Left hindlimb (tissue), 1 donor: ENCODE measurements at regions not wholly inside any gene's neighbourhood (a gene's known extent, or its start where the extent isn't known, plus 50 kb on each side); places are given as distances from the start of the nearest gene placed in this dataset.
A peak's percentile ranks its signal among the peaks of the same experiment; 100 is the strongest.

Source experiments
- DNase-seq: peaks from one replicate; pipeline ENCODE4 v3.0.0-alpha.2; 2018

DNA sequence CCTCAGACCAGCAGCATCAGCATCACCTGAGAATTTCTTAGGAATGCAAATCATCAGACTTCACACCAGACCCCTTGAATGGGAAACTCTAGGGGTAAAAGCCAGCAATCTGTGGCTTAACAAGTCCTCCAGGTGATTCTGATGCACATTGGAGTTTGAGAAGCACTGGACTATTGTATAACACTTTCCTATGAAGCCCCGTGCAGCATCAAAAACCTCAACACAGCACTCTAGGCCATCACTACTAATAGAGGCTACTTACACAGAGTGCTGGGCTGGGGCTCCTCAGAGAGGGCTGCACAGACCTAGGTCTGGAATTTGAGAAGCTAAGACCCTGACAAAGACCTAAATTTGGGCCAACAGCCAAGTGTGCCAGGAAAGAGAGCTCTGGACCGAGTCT is 95.7 kb upstream of the ARAP3 start:
- no peak for DNase-seq

DNA sequence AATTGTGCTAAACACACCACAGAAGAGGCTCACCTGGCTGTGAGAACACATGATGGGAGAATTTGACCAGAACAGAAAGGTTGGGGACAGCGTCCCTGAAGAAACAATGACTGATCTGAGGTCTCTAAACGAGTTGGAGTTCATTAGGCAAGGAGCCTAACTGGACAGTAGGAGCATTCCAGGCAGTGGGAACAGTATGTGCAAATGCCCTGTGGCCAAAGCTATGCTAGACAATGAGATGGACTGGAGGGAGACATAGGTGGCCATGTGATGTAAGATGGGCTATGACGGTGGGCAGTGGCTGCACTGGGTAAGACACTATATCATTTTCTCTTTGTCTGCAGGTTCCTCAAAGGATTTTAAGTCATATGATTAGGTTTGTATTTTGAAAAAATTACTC is 95.1 kb upstream of the ARAP3 start:
- DNase-seq = no peak

DNA sequence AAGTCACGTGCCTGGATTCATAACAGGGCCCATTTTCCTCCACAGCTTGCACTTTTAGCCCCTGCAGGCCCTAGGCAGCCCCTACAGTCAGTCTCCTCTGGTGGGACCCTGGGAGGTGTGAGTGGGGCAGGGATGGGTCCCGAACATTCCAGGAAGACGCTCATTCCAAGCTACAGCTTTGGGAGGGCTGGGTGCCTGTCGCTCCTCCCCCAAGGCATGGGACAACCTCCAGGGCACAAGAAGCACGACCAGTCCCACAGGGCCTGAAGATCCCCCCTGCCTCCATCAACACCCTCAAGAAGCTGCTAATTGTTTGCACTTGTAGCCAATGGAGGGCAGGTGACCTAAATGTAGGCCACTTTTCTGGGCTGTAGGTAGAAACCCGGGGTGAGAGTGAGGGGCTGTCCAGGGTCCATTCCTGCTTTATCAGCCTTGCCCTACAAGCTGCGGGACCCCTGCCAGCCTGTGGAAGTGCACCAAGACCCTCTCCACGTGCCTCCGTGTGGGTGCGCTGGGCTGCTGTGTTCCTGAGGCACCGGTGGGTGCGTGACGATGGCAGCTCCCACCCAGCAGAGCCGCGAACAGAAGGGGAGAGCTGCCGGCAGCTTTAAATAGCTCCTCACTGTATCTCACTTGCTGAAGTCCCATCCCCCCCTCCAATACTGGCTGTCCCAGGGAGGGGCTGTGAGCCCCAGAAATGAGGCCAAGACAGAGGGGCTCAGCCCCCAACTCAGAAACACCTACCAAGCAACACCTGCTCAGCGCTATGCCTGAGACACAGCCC is 91.9 kb upstream of the ARAP3 start:
- DNase-seq = no peak

DNA sequence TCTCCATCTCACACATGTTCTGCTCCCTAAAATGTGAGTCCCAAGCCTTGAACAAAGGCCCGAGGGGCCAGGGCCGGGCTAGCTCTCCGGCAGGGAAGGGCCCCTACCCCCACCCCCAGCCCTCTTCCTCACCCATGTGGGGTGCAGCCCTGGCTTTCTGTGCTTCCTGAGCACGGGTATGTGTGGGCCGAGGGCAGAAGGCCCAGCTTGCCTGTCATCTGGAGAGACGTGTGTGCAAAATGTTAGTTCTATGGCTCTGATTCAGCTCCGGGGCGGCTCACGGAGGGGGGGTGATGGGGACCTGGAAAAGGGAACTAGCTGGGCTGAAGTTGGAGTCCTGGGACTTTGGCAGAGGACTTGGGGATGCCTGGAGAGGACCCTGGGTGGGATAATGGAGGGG is 90.3 kb upstream of the ARAP3 start:
- DNase-seq = no peak

DNA sequence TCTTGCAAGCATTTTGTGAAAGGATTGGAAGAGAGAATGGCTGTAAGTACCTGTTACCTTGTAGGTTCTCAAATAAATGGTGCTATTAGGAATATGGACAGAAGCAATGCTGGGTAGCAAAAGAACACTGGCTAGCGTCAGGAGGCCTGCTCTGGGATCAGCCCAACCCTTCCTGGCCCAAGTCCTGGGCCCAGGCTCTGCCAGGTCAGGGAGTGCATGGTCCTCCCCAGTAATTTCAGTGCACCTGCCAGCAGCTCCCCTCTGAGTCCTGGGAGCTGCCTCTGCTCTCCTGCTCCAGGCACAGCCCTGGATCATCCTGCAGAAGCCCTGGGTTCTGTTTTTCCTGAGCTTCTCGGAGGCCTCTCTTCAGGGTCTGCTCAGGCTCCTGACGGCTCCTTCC is 89.5 kb upstream of the ARAP3 start:
- DNase-seq = no peak

DNA sequence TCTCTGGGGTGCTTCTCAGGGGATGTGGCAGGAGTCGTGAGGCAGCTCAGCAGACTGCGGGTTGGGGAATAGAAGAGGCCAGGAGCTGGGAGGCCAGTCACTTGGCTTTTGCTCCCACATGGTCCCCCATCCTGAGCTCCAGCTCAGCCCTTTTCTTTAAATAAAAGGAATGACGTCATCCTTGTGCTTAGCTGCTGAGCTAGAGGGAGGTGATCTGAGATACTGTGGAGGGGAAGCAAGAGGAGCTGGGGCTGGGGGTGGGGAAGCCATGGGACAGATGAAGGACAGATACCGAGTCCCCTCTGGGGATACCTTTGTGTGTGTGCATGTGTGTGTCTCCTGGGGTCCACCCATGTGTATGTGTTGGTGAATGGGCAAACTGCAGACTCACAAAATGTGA is 89.0 kb upstream of the ARAP3 start:
- DNase-seq = no peak

DNA sequence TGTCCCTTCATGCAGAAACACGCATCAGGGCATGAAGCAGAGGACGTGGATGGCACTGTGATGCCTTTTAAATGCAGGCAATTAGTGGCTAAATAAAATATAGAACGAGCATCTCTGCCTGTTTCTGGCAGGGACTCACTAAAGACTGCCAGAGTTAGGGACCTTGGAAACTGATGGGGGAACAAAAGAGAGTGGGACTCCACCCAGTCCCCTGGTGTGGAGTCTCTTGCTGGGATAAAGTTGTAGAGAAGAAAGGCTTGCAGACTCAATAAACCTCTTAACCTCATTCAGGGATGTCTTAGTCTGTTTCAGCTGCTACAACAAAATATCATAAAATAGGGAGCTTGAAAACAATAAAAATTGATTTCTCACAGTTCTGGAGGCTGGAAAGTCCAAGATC is 87.6 kb upstream of the ARAP3 start:
- no peak for DNase-seq

DNA sequence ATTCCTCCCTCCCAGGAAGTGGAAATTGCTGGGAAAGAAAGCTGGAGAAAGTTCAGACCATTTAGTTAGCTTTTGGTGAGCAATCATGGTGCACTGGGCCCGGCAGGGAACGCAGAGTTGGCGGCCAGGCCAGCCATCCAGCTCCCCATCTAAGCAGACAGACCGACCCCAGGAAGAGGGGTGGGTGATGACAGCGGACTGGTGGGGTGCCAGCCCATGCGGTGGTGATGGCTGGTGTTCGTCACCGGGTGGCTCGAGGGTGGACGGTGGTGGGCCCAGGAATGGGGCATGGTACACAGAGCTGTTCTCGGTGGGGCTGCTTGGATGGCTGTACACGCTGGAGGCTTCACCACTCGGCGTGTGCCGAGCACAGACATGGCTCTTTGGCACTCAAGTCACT is 85.6 kb upstream of the ARAP3 start:
- DNase-seq = no peak

DNA sequence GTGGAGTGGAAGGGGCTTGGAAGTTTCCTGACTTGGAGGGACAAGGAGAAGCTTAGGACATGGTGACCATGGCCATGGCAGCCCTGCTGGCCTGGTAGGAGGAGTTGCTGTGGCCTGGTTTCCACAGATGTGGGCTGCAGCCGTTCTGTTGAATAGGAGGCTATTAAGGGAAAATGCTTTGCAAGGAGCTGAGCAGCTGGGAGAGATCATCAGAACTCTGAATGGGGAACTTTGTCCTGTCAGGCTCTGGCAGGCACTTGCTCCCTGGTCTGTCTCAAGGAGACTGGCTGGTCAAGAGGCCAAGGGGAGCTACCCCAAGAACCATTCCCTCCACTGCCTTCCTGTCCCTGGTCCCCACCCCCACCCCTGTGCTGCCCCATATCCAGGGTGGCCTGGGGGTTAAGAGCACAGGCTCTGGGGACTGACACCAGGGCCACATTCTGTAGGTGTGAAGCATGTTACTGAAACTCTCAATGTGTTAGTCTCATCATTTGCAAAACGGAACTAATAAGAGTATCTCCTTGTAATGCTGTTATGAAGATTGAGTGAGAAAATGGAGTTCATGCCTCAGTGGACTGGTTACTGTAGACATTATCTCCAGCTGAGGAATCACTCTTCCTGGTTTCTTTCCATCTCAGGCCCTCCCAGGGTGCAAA is 84.0 kb upstream of the ARAP3 start:
- no peak for DNase-seq

DNA sequence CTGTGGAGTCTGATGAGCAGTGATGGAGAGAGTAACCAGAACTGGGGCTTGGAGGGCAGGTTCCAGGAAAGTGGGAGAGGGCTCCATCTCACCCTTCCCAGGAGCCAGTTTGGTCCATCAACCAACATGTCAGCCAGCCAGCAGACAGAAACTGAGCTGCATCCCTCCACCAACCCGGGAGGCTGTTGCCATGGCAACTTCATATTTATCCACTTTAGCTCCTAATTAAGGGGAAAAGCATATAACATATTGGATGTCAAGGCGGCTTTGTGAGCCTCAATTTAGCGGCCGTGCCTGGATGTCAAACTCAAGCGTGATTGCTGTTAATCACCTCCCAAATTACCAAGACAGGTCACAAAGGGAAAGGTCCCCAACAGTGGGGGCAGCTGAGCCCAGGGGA is 81.5 kb upstream of the ARAP3 start:
- no peak for DNase-seq

DNA sequence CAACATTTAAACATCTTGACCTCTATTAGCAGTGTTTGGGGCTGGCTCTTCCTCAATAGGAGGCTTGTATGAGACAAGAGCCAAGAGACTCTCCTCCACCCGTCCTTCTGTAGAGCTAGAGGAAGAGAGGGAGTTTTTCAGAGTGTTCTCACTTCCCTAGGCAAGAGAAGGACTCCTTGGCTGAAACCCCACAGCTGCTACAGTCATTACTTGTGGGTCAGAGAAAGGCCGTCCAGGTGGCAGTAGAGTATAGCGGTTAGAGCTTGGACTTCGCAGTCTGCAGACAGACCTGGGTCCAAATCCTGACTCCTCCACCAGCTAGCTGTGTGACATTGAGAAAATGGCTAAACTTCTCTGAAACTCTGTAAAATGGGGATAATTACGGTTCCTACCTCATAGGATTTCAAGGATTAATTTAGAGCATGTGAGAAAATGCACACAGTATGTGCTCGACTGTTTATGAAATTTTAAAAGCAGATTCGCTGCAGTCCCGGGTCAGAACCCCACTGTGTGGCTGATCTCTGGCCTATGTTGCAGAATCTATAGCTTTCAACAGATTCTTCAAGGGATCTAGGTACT is 80.8 kb upstream of the ARAP3 start:
- no peak for DNase-seq

DNA sequence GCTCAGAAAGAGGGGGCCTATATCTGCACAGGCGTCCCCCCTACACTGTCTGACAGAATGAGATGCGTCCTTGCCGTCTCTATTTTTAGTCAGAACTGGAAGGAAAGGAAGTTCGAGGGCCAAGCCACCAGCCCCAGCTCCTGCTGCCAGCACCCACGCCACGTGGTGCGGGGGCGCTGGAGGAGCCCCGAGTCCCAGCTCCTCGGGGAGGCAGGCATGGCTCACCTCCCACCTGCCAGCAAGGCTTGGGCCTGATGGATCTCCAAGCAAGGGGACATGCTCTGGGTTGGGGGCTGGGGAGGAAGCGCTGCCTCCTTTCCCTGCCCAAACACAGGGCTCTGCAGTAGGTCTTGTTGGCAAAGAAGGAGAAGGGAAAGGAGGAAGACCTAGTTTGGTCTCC is 80.3 kb upstream of the ARAP3 start:
- no peak for DNase-seq

DNA sequence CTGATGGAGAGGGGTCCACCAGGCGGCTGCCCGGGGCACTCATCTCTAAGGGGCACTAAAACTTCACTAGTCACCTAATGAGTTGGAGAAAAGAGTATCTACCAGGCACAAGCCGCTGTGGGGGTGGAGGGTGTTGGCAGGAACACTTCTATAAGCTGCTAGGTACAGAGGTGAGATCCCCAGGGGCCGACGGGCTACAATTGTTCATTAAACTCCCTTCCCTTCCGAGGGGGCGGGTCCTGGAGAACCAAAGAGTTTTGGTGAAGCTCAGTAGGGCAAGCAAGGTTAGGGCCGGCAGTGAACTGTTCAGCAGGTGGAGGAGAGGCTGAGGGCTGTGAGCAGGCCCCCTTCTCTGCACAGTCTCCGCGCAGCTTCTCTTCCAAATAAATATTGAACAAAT is 78.7 kb upstream of the ARAP3 start:
- no peak for DNase-seq

DNA sequence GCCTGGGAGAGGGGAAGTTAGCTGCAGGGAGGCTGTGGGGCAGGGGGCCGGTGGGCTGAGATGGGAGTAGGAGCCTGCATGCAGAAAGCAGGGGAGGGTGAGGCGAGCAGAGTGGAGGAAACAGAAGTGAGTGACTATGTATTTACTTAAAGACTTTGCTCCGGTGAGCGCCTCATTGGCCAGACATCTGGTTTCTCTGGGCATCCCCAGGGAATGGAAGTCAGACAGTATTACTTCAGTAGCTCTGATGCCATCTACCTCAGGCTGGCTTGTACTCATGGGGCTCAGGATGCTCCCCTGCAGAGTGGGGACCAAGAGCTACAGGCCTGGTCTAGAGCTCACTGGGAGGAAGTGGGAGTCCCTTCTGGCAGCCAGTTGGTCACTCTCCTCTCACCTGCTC is 78.2 kb upstream of the ARAP3 start:
- no peak for DNase-seq

DNA sequence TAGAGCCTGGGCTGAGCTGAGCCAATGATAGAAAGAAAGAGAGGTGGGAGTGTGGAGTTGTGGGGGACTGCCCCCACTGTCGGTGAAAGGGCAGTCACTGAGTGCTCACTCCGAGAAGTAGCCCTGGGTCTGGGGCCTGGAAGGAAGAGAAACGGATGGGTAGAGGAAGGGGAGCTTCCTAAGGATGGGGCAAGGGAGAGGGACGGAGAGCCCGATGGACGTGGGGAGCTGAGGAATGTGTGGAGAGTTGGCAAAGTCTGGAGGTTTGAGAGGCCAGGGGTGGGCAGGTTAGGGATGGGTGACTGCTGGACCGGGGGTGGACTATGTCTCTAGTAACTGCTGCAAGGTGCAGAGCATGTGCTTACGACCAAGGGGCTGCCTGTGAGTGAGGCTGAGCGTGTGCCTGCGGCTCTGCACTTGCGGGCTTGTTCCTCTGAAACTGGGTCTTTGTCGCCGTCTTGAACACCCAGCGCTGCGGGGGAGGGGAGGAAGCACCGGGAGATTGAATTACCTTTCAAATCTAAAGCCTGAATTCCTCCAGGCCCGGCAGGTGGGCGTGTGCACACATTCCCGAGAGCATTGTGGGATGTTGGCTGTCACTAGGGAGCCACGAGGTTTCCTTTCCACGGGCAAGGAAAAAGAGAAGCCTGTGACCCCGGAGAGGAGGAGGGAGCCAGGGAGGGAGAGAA is 76.4 kb upstream of the ARAP3 start:
- no peak for DNase-seq

DNA sequence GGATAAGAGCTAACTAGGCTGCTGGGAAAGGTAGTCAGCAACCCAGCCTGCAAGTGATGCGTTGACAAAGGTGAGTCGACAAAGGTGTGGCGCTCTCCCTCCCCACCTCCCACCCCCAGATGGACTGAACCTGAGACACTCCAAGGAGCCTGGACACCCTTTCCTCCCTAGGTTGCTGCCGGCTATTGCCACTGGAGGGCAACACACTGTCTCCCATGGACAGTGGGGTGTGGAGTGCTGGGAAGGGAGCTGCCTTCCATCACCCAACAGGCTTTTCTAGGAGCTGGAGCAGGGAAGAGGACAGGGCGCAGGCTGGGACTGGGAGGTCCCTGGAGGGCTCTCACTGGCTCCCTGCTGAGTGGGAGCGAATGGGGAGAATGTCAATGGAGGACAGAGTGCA is 75.4 kb upstream of the ARAP3 start:
- no peak for DNase-seq

DNA sequence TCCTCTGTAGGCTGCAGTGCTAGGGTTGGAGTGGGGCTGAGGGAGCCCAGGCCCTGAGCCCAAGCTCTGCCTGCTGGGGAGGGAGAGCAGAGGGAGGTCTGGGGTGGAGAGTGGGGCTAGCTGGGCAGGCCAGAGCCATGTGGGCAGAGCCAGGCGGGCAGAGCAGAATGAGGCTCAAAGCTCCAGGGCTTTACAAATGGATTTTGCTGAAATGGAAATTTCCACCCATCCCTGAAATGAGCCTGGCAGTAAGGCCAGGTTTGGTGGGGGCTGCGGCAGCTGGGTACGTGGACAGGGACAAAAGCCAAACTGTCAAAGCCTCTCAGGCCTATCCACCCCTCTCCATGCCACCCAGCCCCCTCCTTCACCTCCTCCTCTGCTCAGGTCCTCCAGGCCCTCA is 74.2 kb upstream of the ARAP3 start:
- no peak for DNase-seq

DNA sequence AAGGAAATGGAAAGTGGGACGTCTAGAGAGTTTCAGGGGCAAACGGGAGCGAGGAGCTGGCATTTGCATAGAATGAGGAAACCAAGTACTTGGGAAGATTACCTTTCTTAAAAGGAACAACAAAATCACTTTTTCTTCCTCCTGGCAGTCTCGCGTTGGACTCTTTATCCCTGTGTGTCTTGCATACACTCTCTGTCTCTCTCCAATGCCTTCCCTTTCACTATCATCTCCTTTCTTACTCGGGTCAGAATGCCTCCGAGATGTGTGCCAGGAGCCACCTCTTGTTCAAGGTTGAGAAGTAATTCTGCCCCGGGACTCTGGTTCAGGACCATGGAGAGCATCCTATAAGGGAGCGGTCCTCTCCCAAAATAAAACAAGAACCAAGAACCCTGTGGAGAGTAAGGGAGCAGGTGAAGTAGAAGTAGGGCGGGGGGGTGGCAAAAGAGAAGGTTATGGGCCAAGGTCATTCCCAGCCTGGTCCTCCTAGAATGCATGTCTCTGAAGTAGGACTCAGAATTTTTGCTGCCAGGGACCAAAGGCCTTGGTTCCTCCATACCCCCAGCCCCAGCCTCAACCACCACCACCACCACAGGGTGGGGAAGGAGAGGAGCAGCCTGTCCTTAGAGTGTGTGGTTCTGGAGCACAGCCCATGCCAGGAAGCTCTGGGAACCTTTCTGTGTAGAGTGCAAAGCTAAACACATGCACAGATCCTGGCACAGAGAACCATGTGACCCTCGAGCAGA is 72.1 kb upstream of the ARAP3 start:
- DNase-seq = no peak

DNA sequence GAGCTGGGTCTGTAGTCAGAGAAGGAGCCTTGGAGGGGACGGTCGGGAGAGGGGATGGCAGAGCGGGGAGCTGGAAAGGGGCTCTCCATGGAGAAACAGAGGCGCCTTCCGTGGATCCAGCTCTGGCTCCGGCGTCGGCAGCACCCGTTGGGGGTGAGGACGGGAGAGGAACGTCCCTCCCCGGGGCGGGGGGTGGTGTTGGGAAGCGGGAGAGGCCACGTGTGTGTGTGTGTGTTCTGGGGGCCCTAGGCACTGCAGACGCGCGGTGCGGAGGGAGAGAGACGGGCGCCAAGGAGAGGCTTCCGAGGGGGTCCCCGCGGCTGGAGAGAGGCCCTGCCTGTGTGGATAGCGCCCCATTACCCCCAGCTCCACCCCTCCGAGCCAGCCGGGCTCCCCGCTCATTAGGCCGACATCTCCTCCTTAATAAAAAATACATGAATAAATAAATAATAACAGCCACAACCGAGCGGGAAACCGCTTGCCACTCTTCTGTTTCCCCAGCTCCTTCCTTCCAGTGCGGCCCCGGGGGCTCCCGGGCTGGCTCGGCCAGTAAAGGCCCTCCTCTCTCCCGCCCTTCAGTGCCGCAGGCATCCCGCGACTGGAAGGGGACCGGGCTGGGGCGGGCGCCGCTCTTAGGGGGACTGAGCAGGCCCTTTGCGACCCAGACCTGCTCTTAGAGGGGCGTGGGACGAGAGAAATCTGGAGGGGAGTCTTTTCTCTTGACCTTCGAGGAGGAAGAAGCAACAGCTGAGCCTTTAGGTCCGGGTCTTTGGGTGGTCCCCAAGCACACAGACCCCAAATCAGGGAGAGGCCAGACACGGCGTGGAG is 71.3 kb upstream of the ARAP3 start:
- DNase-seq = no peak

DNA sequence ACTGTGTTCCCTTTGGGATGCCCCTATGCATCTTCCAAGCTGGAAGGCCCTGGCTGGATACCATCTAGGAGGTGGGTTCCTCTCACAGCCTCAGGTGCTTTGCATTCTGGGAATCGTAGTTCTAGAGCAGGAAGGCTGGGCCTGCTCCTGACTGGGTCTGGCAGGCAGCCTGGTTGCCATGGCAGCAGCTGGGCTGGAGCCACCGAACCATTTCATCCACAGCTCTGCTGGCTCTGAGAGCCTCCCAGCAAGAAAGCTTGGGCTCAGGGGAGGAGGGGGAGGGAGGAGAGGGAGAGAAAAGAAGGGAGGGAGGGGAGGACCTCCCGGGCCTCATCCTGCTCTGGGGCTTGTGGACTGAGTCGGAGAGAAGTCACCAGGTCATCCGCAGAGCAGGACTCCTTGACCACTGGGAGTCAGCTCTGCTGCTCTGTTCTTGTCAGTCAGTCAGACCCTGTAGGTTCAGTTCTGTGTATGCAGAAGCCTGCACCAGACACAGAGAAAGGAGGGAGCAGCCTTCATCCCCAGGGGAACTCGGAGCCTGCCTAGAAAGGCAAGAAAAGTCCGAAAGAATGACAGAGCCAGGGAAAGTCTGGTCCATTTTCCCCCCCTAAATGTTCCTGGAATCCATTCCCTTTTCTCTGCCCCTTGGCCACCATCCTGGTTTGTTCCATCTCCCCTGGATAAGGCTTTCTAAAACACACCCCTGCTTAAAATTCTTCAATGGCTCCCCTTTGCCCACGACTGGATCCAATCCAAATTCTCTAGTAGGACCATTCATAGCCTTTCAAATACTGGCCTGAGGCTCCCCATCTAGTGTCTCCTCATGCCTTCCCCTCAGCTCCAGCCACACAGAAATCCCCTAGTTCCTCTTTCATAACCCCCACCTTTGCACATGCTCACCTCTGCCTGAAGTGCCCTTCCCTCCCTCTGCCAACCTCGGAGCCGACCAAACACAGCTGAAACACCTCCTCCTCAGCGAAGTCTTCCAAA is 65.4 kb upstream of the ARAP3 start:
- peak; percentile 82 for DNase-seq

DNA sequence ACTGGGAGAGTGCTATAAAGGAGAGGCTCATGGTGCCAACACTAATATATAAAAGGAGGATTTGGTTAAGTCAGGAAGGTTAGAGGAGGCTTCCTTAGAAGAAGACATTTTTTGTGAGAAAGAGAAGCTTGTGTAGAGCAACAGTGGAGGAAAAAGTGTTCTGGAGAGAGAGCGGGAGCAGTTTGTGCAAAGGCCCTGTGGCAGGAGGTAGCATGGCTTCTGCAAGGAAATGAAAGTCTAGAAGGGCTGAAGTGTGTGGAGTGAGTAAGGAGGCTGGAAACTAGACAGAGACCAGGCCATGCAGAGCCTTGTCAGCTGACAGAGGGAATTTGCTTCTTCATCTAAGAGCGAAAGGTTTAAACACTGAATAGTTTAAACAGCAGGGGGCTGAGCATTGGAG is 64.4 kb upstream of the ARAP3 start:
- DNase-seq = no peak
